HL-60 (cell line): ENCODE measurements at regions not wholly inside any gene's neighbourhood (a gene's known extent, or its start where the extent isn't known, plus 50 kb on each side); places are given as distances from the start of the nearest gene placed in this dataset.

Experiments
- DNase-seq, 2 experiments: peaks; one replicate each; pipeline ENCODE4 v3.0.0-alpha.2; 2010 to 2020; ENCODE audit warnings: low read depth in 1 of 2, low spot score in 1 of 2
- H3K27ac ChIP-seq: fragments of 250-450 bp; sonication (Bioruptor Pico); replicated peaks from 2 replicates; pipeline ENCODE4 v1.5.1; 2020; ENCODE audit warnings: mild to moderate bottlenecking, moderate library complexity
- H3K27me3 ChIP-seq: fragments of 250-450 bp; sonication (Bioruptor Pico); 2 replicates; pipeline ENCODE4 v1.5.1; 2021; ENCODE audit warnings: mild to moderate bottlenecking, moderate library complexity; ENCODE audit not compliant: insufficient read depth, poor library complexity, severe bottlenecking
- H3K4me3 ChIP-seq: replicated peaks from 2 replicates; pipeline ENCODE4 v1.5.1; 2011; ENCODE audit warnings: mild to moderate bottlenecking, control low read depth, low read length; ENCODE audit not compliant: insufficient read depth
- GABPA ChIP-seq: IDR thresholded peaks from 2 replicates; pipeline ENCODE4 v1.6.1; 2012; ENCODE audit warnings: low read depth
- POLR2AphosphoS5 ChIP-seq: IDR thresholded peaks from 2 replicates; pipeline ENCODE4 v1.6.1; 2012; ENCODE audit warnings: low read depth
- REST ChIP-seq: IDR thresholded peaks from 2 replicates; pipeline ENCODE4 v1.6.1; 2012; ENCODE audit warnings: low read depth; ENCODE audit not compliant: insufficient replicate concordance
- SPI1 ChIP-seq: IDR thresholded peaks from 2 replicates; pipeline ENCODE4 v1.6.1; 2012; ENCODE audit warnings: low read depth, mild to moderate bottlenecking, borderline replicate concordance
- TF ChIP-seq, protein P1 (sequence below): IDR thresholded peaks from one replicate; pipeline ENCODE4 v1.5.1; 2011; ENCODE audit warnings: low read length, control low read depth, inconsistent platforms; ENCODE audit not compliant: insufficient read depth

DNA sequence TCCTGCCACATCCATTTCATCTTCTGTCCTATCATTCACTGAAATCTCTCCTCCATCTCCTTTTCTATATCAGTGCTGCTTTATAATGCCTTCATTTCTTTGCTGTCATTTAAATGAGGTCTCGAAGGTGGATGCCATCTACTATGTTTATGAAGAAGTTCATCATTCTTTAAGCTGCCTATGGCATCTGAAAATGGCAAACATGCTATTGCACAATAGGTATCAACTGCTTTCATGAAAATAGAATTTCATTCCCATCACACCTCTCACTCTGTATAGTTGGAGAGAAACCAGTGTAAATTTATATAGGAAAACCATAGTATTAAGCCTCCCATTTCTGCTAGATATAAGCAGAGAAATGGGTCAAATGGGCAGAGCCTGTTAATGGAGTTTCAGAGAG, 100.2 kb downstream of the FGF9 start:
- Histone ChIP-seq H3K27ac (no peak overlapping the region), H3K27me3 (no peaks in the 10 kb centered on the region), H3K4me3 (no peak overlapping the region)
- no peak for DNase-seq
- no peak for TF ChIP-seq REST
- TF ChIP-seq SPI1, result no peak
- no peak for TF ChIP-seq POLR2AphosphoS5
- no peak for TF ChIP-seq GABPA
- TF ChIP-seq, protein P1, sequence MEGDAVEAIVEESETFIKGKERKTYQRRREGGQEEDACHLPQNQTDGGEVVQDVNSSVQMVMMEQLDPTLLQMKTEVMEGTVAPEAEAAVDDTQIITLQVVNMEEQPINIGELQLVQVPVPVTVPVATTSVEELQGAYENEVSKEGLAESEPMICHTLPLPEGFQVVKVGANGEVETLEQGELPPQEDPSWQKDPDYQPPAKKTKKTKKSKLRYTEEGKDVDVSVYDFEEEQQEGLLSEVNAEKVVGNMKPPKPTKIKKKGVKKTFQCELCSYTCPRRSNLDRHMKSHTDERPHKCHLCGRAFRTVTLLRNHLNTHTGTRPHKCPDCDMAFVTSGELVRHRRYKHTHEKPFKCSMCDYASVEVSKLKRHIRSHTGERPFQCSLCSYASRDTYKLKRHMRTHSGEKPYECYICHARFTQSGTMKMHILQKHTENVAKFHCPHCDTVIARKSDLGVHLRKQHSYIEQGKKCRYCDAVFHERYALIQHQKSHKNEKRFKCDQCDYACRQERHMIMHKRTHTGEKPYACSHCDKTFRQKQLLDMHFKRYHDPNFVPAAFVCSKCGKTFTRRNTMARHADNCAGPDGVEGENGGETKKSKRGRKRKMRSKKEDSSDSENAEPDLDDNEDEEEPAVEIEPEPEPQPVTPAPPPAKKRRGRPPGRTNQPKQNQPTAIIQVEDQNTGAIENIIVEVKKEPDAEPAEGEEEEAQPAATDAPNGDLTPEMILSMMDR, result no peak

- DNase-seq, result no peak
- H3K4me3 ChIP-seq, result no peak overlapping the region
- H3K27me3 ChIP-seq, result no peaks in the 10 kb centered on the region
- TF ChIP-seq, protein P1, result no peak
- TF ChIP-seq SPI1 (no peak), GABPA (no peak), POLR2AphosphoS5 (no peak), REST (no peak)
- no peak overlapping the region for H3K27ac ChIP-seq
Observed at GRCh38 chr13:21777166-21777565, 106.3 kb downstream of the FGF9 start.

GRCh38 chr13:21777813-21778212, 106.9 kb downstream of the FGF9 start:
- TF ChIP-seq GABPA (no peak), SPI1 (no peak), REST (no peak), POLR2AphosphoS5 (no peak)
- TF ChIP-seq, protein P1, result no peak
- H3K27ac ChIP-seq, result no peak overlapping the region
- no peak overlapping the region for H3K4me3 ChIP-seq
- DNase-seq, result no peak
- no peaks in the 10 kb centered on the region for H3K27me3 ChIP-seq
